HepG2 (cell line): ENCODE measurements at regions not wholly inside any gene's neighbourhood (a gene's known extent, or its start where the extent isn't known, plus 50 kb on each side); places are given as distances from the start of the nearest gene placed in this dataset.

ENCODE experiments used
- JUNB ChIP-seq: sonication (generic); formaldehyde crosslinking; IDR thresholded peaks from 2 replicates; pipeline ENCODE4 v1.8.0; 2022; ENCODE audit warnings: missing genetic modification reagents, mild to moderate bottlenecking, borderline replicate concordance
- SNRNP70 ChIP-seq: fragments of 200-400 bp; formaldehyde crosslinking; IDR thresholded peaks from 2 replicates; pipeline ENCODE4 v1.6.1; 2017; ENCODE audit warnings: mild to moderate bottlenecking, low read depth, low read length, moderate library complexity
- TAF15 ChIP-seq: fragments of 200-400 bp; formaldehyde crosslinking; IDR thresholded peaks from one replicate; pipeline ENCODE4 v1.6.1; 2018; ENCODE audit warnings: mild to moderate bottlenecking, low read depth, low read length; ENCODE audit not compliant: poor library complexity, severe bottlenecking
- ZMAT5 ChIP-seq: sonication (generic); formaldehyde crosslinking; IDR thresholded peaks from 2 replicates; pipeline ENCODE4 v1.5.0; 2020; ENCODE audit warnings: mild to moderate bottlenecking, low read depth, missing genetic modification reagents, borderline replicate concordance
- ZNF367 ChIP-seq: sonication (generic); formaldehyde crosslinking; IDR thresholded peaks from 2 replicates; pipeline ENCODE4 v1.4.0; 2020; ENCODE audit warnings: missing genetic modification reagents, borderline replicate concordance
- ZNF414 ChIP-seq: sonication (generic); formaldehyde crosslinking; IDR thresholded peaks from 2 replicates; pipeline ENCODE4 v1.5.0; 2020; ENCODE audit warnings: missing genetic modification reagents
- ZNF430 ChIP-seq: sonication (generic); formaldehyde crosslinking; IDR thresholded peaks from 2 replicates; pipeline ENCODE4 v1.9.0; 2021; ENCODE audit warnings: mild to moderate bottlenecking, missing genetic modification reagents
- ZNF547 ChIP-seq: sonication (generic); formaldehyde crosslinking; IDR thresholded peaks from 2 replicates; pipeline ENCODE4 v1.5.1; 2020; ENCODE audit warnings: mild to moderate bottlenecking, missing genetic modification reagents
- ZNF83 ChIP-seq: sonication (generic); formaldehyde crosslinking; IDR thresholded peaks from 2 replicates; pipeline ENCODE4 v1.4.0; 2020; ENCODE audit warnings: missing genetic modification reagents, mild to moderate bottlenecking, borderline replicate concordance
- TF ChIP-seq, protein P1 (sequence below): sonication (generic); formaldehyde crosslinking; IDR thresholded peaks from 2 replicates; pipeline ENCODE4 v1.4.0; 2020; ENCODE audit warnings: missing genetic modification reagents, mild to moderate bottlenecking, borderline replicate concordance
- TF ChIP-seq, protein P2 (sequence below): sonication (generic); formaldehyde crosslinking; IDR thresholded peaks from 2 replicates; pipeline ENCODE4 v1.5.1; 2020; ENCODE audit warnings: mild to moderate bottlenecking, missing genetic modification reagents
- TF ChIP-seq, protein P3 (sequence below), 2 experiments: sonication (generic) in 1 of 2; formaldehyde crosslinking in 1 of 2; IDR thresholded peaks; 2 replicates each; pipeline versions ENCODE4 v1.4.0 to v1.6.1; 2016 to 2020; ENCODE audit warnings: borderline replicate concordance in 1 of 2, low read depth in 1 of 2, mild to moderate bottlenecking in 1 of 2, missing genetic modification reagents in 1 of 2

DNA sequence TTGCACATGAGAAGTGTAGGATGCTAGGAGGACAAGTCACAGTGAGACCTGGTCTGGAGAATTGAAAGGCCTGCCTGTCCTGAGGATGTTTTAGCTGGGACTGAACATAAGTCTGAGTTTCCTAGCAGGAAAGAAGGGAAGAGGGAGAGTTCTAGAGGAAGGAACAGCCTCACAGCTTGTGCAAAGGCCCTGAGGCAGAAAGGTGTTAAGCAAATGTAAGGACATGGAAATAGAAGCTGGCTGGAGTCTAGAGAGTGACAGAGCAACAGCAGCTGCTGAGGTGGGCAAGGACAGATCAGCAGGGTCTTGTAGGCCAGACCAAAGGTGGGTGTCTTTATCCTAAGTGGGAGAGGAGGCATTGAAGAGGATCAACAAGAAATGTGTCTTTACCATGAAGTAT, 210.9 kb upstream of the E2F8 start (continued):
- TF ChIP-seq, protein P1, sequence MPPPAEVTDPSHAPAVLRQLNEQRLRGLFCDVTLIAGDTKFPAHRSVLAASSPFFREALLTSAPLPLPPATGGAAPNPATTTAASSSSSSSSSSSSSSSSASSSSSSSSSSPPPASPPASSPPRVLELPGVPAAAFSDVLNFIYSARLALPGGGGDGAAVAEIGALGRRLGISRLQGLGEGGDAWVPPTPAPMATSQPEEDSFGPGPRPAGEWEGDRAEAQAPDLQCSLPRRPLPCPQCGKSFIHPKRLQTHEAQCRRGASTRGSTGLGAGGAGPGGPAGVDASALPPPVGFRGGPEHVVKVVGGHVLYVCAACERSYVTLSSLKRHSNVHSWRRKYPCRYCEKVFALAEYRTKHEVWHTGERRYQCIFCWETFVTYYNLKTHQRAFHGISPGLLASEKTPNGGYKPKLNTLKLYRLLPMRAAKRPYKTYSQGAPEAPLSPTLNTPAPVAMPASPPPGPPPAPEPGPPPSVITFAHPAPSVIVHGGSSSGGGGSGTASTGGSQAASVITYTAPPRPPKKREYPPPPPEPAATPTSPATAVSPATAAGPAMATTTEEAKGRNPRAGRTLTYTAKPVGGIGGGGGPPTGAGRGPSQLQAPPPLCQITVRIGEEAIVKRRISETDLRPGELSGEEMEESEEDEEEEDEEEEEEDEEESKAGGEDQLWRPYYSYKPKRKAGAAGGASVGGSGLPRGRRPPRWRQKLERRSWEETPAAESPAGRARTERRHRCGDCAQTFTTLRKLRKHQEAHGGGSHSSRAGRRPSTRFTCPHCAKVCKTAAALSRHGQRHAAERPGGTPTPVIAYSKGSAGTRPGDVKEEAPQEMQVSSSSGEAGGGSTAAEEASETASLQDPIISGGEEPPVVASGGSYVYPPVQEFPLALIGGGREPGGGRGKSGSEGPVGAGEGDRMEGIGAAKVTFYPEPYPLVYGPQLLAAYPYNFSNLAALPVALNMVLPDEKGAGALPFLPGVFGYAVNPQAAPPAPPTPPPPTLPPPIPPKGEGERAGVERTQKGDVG (CRISPR knock-in tag) = no peak
- TF ChIP-seq ZNF83 (CRISPR knock-in tag) (no peak), ZNF367 (no peak), ZNF430 (CRISPR knock-in tag) (no peak), ZMAT5 (CRISPR knock-in tag) (no peak), JUNB (CRISPR knock-in tag) (no peak), TAF15 (no peak), ZNF547 (CRISPR knock-in tag) (no peak), ZNF414 (CRISPR knock-in tag) (no peak), SNRNP70 (no peak)
- TF ChIP-seq, protein P2, sequence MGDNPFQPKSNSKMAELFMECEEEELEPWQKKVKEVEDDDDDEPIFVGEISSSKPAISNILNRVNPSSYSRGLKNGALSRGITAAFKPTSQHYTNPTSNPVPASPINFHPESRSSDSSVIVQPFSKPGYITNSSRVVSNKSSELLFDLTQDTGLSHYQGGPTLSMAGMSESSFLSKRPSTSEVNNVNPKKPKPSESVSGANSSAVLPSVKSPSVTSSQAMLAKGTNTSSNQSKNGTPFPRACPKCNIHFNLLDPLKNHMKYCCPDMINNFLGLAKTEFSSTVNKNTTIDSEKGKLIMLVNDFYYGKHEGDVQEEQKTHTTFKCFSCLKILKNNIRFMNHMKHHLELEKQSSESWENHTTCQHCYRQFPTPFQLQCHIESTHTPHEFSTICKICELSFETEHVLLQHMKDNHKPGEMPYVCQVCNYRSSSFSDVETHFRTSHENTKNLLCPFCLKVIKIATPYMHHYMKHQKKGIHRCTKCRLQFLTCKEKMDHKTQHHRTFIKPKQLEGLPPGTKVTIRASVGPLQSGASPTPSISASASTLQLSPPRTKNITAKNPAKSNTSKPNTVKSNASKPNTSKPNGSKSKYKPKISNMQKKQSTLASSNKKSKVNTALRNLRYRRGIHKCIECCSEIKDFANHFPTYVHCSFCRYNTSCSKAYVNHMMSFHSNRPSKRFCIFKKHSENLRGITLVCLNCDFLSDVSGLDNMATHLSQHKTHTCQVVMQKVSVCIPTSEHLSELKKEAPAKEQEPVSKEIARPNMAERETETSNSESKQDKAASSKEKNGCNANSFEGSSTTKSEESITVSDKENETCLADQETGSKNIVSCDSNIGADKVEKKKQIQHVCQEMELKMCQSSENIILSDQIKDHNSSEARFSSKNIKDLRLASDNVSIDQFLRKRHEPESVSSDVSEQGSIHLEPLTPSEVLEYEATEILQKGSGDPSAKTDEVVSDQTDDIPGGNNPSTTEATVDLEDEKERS (CRISPR knock-in tag) = no peak
- TF ChIP-seq, protein P3, sequence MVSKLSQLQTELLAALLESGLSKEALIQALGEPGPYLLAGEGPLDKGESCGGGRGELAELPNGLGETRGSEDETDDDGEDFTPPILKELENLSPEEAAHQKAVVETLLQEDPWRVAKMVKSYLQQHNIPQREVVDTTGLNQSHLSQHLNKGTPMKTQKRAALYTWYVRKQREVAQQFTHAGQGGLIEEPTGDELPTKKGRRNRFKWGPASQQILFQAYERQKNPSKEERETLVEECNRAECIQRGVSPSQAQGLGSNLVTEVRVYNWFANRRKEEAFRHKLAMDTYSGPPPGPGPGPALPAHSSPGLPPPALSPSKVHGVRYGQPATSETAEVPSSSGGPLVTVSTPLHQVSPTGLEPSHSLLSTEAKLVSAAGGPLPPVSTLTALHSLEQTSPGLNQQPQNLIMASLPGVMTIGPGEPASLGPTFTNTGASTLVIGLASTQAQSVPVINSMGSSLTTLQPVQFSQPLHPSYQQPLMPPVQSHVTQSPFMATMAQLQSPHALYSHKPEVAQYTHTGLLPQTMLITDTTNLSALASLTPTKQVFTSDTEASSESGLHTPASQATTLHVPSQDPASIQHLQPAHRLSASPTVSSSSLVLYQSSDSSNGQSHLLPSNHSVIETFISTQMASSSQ (IDR thresholded peaks at IDR 0.05; ENCODE audit: low read depth) = no peak
- TF ChIP-seq, protein P3 (CRISPR knock-in tag; IDR thresholded peaks at IDR 0.05; ENCODE audit: borderline replicate concordance) = no peak
